ENCODE measurements at regions not wholly inside any gene's neighbourhood (a gene's known extent, or its start where the extent isn't known, plus 50 kb on each side); places are given as distances from the start of the nearest gene placed in this dataset.

GRCh38 chr2:129329574-129329973, 649.9 kb upstream of the RAB6C start:
- Histone ChIP-seq H3K4me1 (ENCODE audit: insufficient read depth, low read length, poor library complexity, severe bottlenecking) (no peaks in the 10 kb centered on the region), H3K4me3 (ENCODE audit: low read depth, low read length, poor library complexity, severe bottlenecking) (no peak overlapping the region), H3K27ac (ENCODE audit: low read depth, low read length, poor library complexity, severe bottlenecking) (no peak overlapping the region), H3K9me3 (ENCODE audit: low read depth, low read length, poor library complexity, severe bottlenecking) (no peaks in the 10 kb centered on the region), H3K27me3 (replicated peaks; ENCODE audit: insufficient read depth, low read depth, low read length, poor library complexity) (no peaks in the 10 kb centered on the region), H3K36me3 (ENCODE audit: insufficient read depth, low read length, poor library complexity, severe bottlenecking) (no peaks in the 10 kb centered on the region)
- POLR2A ChIA-PET (ENCODE audit: low non-redundant PET), result no interaction called here
- intact Hi-C loops (cut with micrococcal nuclease; ENCODE audit: unreplicated experiment), result no loop called here
- CTCF ChIA-PET, result no interaction called here
- TF ChIP-seq EZH2 (IDR thresholded peaks at IDR 0.05; ENCODE audit: borderline replicate concordance, low read depth, low read length, poor library complexity, severe bottlenecking) (no peak), CTCF (conservative IDR thresholded peaks at IDR 0.05; ENCODE audit: low read depth, low read length) (no peak)
- BruUV-seq (replicated peaks), result no TSS peak
- DNase-seq (ENCODE audit: low spot score), result no peak

GRCh38 chr2:129330504-129330903, 649.0 kb upstream of the RAB6C start:
- ChIA-PET POLR2A (ENCODE audit: low non-redundant PET) (no interaction called here), CTCF (no interaction called here)
- H3K27me3 ChIP-seq (replicated peaks; ENCODE audit: insufficient read depth, low read depth, low read length, poor library complexity), result no peaks in the 10 kb centered on the region
- intact Hi-C loops (cut with micrococcal nuclease; ENCODE audit: unreplicated experiment), result no loop called here
- no peaks in the 10 kb centered on the region for H3K4me1 ChIP-seq (ENCODE audit: insufficient read depth, low read length, poor library complexity, severe bottlenecking)
- H3K4me3 ChIP-seq (ENCODE audit: low read depth, low read length, poor library complexity, severe bottlenecking), result no peak overlapping the region
- DNase-seq (ENCODE audit: low spot score), result no peak
- H3K9me3 ChIP-seq (ENCODE audit: low read depth, low read length, poor library complexity, severe bottlenecking), result no peaks in the 10 kb centered on the region
- TF ChIP-seq CTCF (conservative IDR thresholded peaks at IDR 0.05; ENCODE audit: low read depth, low read length) (no peak), EZH2 (IDR thresholded peaks at IDR 0.05; ENCODE audit: borderline replicate concordance, low read depth, low read length, poor library complexity, severe bottlenecking) (no peak)
- no peak overlapping the region for H3K27ac ChIP-seq (ENCODE audit: low read depth, low read length, poor library complexity, severe bottlenecking)
- H3K36me3 ChIP-seq (ENCODE audit: insufficient read depth, low read length, poor library complexity, severe bottlenecking), result no peaks in the 10 kb centered on the region
- BruUV-seq (replicated peaks), result no TSS peak

- H3K4me1 ChIP-seq (ENCODE audit: insufficient read depth, low read length, poor library complexity, severe bottlenecking), result no peaks in the 10 kb centered on the region
- H3K36me3 ChIP-seq (ENCODE audit: insufficient read depth, low read length, poor library complexity, severe bottlenecking), result no peaks in the 10 kb centered on the region
- TF ChIP-seq EZH2 (IDR thresholded peaks at IDR 0.05; ENCODE audit: borderline replicate concordance, low read depth, low read length, poor library complexity, severe bottlenecking) (no peak), CTCF (conservative IDR thresholded peaks at IDR 0.05; ENCODE audit: low read depth, low read length) (no peak)
- peak; percentile 2 for DNase-seq (ENCODE audit: low spot score)
- no peaks in the 10 kb centered on the region for H3K9me3 ChIP-seq (ENCODE audit: low read depth, low read length, poor library complexity, severe bottlenecking)
- no peak overlapping the region for H3K4me3 ChIP-seq (ENCODE audit: low read depth, low read length, poor library complexity, severe bottlenecking)
- ChIA-PET POLR2A (ENCODE audit: low non-redundant PET) (no interaction called here), CTCF (no interaction called here)
- no TSS peak for BruUV-seq (replicated peaks)
- intact Hi-C loops (cut with micrococcal nuclease; ENCODE audit: unreplicated experiment), result no loop called here
- no peak overlapping the region for H3K27ac ChIP-seq (ENCODE audit: low read depth, low read length, poor library complexity, severe bottlenecking)
- H3K27me3 ChIP-seq (replicated peaks; ENCODE audit: insufficient read depth, low read depth, low read length, poor library complexity), result no peaks in the 10 kb centered on the region
These were observed 647.8 kb upstream of the RAB6C start for GRCh38 chr2:129331638-129332037.

Measured in A673 (cell line).